A673 (cell line): ENCODE measurements at regions not wholly inside any gene's neighbourhood (a gene's known extent, or its start where the extent isn't known, plus 50 kb on each side); places are given as distances from the start of the nearest gene placed in this dataset.

Experiments
- CTCF ChIP-seq: fragments of 300-800, 200-600 bp; sonication (generic); conservative IDR thresholded peaks from 2 replicates; pipeline ENCODE4 v1.5.1; 2017; ENCODE audit warnings: low read depth, mild to moderate bottlenecking, antibody characterized with exemption, low read length, moderate library complexity, mixed read lengths
- EZH2 ChIP-seq: fragments of 200-600 bp; sonication (generic); IDR thresholded peaks from 2 replicates; pipeline ENCODE4 v1.6.1; 2017; ENCODE audit warnings: borderline replicate concordance, low read depth, mild to moderate bottlenecking, mixed read lengths, antibody characterized with exemption, low read length; ENCODE audit not compliant: poor library complexity, severe bottlenecking

GRCh38 chr13:37486171-37486681 lies 112.3 kb downstream of the POSTN start:
- TF ChIP-seq EZH2 (no peak), CTCF (no peak)
